Stimulated activated naive CD8-positive, alpha-beta T cell treated with anti-CD3 and anti-CD28 coated beads, Interleukin-15, Interleukin-2, amounts not matched to agents 100 U/mL and 50 U/mL, for 24 hours (primary cell): ENCODE measurements at regions not wholly inside any gene's neighbourhood (a gene's known extent, or its start where the extent isn't known, plus 50 kb on each side); places are given as distances from the start of the nearest gene placed in this dataset.

ENCODE experiments used
- ATAC-seq: fragments of 150-1000 bp; cut with Tn5 transposase; one replicate; pipeline ENCODE4 v1.10.0; 2021
- DNase-seq: peaks from one replicate; pipeline ENCODE4 v3.0.0; 2021

DNA sequence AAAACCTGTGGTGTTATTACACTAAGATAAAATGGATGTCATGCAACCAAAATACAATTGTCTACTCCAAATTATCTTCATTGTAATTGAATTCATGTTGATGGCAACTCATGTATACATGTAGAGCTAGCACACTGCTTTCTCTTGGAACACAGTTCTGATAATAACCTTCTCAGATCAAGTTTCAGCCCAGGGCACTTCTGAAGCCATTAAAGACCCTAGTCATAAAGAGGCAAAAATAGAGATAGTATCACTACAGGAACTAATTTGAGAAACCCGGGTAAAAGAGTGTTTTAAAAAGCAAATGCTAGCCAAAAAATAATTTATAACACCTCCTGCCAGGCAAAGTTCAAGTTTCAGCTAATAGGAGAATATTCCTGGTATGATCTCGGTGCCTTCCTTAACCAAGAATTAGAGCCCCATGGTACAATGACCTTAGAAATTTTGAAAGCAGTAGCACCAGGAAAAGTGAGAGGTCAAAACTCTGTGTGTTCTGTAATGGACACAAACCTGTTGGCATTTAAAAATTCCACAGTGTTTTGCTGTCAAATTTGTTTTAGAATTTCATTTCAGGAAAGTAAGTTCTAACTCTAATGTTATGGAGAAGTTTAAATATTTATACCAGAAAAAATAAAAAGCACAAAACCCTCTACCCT, 105.0 kb upstream of the FRMD6 start:
- no peak for DNase-seq
- ATAC-seq = no peak

DNA sequence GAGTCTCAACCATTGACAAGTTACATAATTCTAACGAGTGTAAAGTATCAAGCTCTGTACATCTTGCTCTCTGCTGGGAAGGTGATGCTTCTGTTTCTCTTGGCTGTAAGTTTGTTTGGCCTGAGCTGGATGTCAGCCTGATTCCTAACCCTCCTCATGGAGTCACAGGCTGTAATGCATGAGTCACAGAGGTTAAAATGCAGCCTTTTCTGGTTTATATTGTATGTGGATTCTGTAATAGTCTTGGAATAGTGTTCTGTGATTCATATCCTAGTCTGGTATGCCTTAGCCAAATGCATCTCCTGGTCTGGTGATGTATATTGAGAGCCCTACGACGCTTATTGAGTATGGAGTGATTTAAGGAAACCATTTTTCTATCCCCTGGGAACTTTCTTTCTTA, 104.5 kb upstream of the FRMD6 start:
- DNase-seq = no peak
- ATAC-seq = no peak

DNA sequence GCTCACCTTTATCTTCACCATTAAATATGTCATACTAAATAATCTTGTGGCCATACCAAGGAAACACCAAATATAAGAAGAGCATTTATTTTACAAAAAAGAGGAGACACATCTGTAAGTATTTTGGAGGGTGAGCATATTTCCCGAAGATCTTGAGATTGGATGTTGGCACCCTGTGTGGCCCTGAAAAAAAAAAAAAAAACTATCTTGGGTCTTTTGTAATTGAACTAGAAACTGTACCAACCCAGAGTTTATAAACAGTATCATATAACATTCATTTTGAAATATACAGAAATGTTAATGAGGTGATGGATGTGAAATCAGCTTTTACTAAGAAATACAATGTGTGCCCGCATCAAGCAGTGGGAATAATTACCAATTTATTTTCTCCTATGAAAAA, 104.0 kb upstream of the FRMD6 start:
- ATAC-seq (no peak), DNase-seq (no peak)

- DNase-seq = no peak
- ATAC-seq = no peak
Measured at GRCh38 chr14:51548187-51548586, 103.5 kb upstream of the FRMD6 start.

DNA sequence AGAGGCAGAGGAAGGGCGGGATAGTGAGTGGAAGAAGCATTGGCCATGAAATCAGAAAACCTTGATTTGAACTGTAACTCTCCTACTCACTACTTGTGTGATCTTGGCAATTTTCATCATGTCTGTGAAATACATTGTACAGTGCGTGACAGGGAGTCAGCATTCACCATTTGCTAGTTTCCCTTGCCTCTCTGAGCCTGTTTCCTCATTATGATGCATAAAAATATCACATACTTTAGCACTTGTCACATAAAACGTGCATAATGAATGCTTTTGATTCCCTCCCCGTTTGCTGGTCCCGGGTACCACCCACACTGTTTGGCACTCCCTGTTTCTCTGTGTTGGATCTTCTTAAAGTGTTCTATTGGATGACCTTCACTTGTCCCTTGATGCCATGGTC, 101.1 kb upstream of the FRMD6 start:
- ATAC-seq (no peak), DNase-seq (no peak)

DNA sequence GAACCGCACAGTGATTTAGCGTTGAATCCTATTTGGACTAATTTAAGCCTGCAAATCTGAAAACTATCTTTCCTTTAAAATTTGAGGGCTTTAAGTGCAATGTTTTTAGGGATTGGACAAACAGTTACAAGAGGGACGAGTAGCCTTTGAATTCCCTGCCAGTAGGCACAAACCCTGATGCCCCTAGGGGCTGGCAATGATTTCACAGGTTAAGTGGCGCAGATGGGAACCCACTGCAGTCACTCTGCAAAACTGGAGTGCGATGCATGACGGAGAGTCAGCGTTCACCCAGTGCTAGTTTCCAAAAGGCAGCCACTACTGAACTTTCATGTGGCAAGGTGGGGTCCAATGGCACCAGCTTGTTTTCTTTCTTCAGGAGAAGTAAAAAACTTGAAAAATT, 99.4 kb upstream of the FRMD6 start:
- ATAC-seq = no peak
- DNase-seq = no peak

DNA sequence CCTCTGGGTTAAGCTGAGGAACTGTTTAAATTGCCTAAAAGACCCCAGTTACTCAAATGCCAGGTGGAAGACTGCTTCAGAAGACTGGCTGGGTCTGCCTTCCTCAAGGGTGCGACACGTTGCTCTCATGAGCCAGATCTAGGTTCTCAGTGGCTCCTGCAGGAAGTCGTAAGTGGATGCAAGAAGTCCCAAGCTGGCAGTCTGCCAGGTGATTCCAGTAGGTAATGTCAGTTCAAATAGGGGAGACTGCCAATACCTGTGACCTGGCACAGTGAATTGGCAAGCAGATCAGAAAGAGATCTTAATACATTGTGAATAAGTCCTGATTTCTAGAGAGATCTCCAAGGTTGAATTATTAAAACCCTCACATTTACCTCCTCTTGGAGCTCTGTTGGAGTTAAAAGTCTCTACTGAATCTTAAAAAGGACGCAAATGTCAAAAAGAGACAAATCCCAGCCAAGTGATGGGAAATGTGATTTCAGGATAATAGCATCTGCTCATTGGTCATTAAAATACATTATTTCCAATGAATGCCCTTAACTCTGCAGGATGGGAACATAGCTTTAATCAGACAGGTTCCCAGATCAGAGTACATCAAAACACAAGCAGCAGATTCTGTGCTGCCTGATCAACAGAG, 98.8 kb upstream of the FRMD6 start:
- ATAC-seq (no peak), DNase-seq (no peak)

DNA sequence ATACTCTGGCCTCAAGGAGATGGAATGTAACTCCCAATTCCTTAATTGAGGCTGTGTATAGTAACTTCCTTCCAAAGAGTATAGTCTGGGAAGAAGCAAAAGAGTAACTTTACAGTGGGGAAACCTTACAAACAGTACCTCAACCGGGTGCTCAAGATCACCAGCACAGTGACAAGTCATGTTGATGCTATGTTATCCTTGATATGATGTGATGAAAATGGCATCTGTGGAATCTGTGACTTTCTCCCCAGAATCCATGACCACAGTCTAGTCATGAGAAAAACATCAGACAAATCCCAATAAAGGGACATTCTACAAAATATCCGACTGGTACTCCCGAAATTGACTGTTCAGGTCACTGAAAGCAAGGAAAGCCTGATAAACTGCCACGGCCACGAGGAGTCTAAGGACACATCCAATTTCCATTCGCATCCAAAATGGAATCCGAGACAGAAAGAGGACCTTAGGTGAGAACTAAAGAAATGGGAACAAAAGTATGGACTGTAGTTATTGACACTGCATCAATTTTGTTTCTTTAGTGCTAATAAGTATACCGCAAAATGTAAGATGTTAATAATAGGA, 97.3 kb upstream of the FRMD6 start:
- ATAC-seq (no peak), DNase-seq (no peak)

GRCh38 chr14:51554953-51555352, 96.8 kb upstream of the FRMD6 start:
- no peak for ATAC-seq

GRCh38 chr14:51561141-51561540, 90.6 kb upstream of the FRMD6 start:
- ATAC-seq = no peak

More at GRCh38 chr14:51554953-51555352, 96.8 kb upstream of the FRMD6 start:
- no peak for DNase-seq

DNA sequence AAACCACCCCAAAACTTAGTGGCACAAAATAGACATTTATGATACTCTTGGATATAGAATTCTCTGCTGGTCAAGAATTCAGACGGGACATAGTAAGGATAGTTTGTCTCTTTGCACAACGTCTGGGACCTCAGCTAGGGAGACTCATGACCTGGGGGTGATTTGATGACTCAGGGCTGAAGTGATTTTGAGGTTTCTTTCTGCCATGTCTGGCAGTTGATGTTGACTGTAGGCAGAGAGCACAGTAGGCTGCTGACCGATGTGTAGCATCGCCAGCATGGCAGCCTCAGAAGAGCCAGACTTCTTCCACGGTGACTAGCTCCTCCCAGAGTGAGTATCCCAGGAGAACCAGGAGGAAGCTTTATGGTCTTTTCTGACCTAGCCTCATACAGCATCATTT, 88.9 kb upstream of the FRMD6 start:
- DNase-seq = no peak
- ATAC-seq = no peak

More at GRCh38 chr14:51561141-51561540, 90.6 kb upstream of the FRMD6 start:
- no peak for DNase-seq

DNA sequence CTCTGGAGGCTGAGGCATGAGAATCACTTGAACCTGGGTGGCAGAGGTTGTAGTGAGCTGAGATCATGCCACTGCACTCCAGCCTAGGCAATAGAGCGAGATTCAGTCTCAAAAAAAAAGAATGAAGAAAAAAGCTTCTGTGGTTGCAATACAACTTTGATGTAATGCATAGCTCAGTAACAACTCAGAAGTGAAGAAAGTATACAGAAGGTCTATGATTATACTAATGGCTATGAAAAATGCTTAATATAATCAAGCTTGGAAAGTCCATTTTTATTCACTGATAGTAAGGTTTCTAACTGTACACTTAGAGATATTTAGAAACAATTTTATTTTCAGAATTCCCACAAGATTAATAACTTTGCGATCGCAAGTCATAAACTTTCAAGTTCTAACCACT, 88.2 kb upstream of the FRMD6 start:
- no peak for ATAC-seq

DNA sequence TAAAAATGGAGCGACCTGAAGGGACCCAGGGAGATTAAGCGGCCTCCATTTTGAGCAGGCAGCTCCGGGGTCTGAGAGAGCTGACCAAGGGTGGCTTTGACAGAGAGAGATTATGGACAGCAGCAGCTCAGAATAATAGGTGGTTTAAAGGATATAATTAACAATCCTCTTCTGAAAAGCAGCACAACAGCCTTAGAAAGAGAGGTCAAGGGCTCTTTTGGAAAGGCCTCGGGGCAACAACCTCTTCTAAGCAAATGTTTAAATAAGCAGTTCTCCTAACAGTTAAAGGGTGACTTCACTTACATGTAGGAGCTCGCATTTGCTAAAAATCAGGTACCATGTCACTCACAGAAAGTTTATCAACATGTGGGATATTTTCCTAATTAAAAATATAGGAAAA, 87.2 kb upstream of the FRMD6 start:
- DNase-seq (no peak), ATAC-seq (no peak)

More for the DNA sequence above, 88.2 kb upstream of the FRMD6 start:
- no peak for DNase-seq

- DNase-seq (no peak), ATAC-seq (no peak)
Measured at GRCh38 chr14:51564986-51565604, 86.6 kb upstream of the FRMD6 start.

GRCh38 chr14:51566831-51567582, 84.7 kb upstream of the FRMD6 start:
- DNase-seq = no peak
- peak; percentile 46 for ATAC-seq

GRCh38 chr14:51568366-51568765, 83.3 kb upstream of the FRMD6 start:
- ATAC-seq (no peak), DNase-seq (no peak)

GRCh38 chr14:51573607-51574006, 78.1 kb upstream of the FRMD6 start:
- ATAC-seq (no peak), DNase-seq (no peak)

DNA sequence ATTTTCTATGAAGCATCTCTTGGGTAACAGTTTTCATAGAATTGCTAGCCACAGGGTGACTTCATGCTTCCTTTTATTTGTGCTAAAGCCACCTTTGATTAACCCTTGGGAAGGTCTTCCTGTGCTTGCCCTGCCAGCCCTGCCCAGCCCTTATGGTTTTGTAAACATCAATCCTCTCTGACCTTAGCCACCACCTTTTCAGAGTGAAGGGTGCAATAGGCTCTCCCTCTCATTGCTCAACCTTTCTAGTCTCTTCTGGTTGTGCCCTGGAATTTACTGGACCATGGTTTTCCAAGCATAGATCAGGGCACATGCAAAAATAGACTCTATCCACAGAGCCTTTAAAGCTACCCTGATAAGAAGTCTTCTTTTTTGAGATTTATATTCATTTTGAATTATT, 77.7 kb upstream of the FRMD6 start:
- no peak for DNase-seq
- ATAC-seq = no peak

- ATAC-seq (no peak), DNase-seq (no peak)
Measured at GRCh38 chr14:51575349-51576116, 76.2 kb upstream of the FRMD6 start.

DNA sequence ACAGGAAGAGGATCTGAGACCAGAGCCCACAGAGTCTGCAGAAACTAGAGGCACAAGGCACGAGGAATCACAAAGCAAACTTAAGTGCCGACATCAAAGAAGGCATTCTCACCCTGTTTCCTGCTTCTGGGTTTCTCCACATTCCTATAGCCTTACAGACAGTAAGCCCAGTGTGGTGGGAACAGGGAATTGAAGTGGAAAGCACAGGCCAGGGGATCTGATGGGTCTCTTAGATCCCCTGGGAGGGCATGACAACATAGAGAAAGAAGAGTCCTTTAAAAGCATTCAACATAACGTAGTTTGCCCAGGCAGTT, 75.6 kb upstream of the FRMD6 start:
- no peak for DNase-seq
- ATAC-seq = no peak

DNA sequence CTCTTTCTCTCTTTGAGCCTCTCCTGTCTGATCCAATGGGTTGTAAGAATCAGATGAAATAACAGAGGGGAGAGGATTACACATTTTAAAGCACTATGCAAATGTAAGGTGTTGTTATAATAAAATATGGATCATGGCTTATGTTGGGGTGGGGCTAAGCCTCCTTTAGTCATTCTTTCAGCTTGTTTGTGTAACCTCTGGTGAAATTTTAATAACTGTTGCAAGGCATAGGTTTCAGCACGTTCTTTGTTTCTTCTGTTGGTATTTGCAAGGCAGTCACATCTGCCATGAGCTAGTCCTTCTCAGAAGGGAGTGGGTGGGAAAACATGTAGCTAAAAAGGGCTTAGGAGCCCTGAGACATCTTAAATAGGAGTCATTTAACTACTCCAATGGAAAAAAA, 74.8 kb upstream of the FRMD6 start:
- no peak for DNase-seq
- no peak for ATAC-seq

GRCh38 chr14:51578853-51579252, 72.9 kb upstream of the FRMD6 start:
- DNase-seq = no peak
- no peak for ATAC-seq
